HCT116 (cell line): ENCODE measurements at regions not wholly inside any gene's neighbourhood (a gene's known extent, or its start where the extent isn't known, plus 50 kb on each side); places are given as distances from the start of the nearest gene placed in this dataset.

Experiments used
- CTCF ChIP-seq, 3 experiments: fragments of 200-600 bp in 1 of 3; sonication (generic) in 1 of 3; IDR thresholded peaks in 2 of 3; conservative IDR thresholded peaks in 1 of 3; 2 replicates each; pipeline ENCODE4 v1.5.1; 2012 to 2017; ENCODE audit warnings: low read depth in 2 of 3, low read length in 2 of 3, antibody characterized with exemption in 1 of 3, borderline replicate concordance in 1 of 3, control low read depth in 1 of 3, mild to moderate bottlenecking in 1 of 3, mixed read lengths in 1 of 3, mixed run types in 1 of 3, moderate library complexity in 1 of 3; ENCODE audit not compliant: insufficient read depth in 1 of 3
- EZH2 ChIP-seq: fragments of 200-600 bp; sonication (generic); IDR thresholded peaks from 2 replicates; pipeline ENCODE4 v1.6.1; 2017; ENCODE audit warnings: antibody characterized with exemption, mixed run types
- EZH2phosphoT487 ChIP-seq: fragments of 200-600 bp; IDR thresholded peaks from 2 replicates; pipeline ENCODE4 v1.6.1; 2018; ENCODE audit warnings: antibody characterized with exemption, borderline replicate concordance
- POLR2A ChIP-seq: IDR thresholded peaks from 2 replicates; pipeline ENCODE4 v1.7.0; 2011; ENCODE audit warnings: borderline replicate concordance; ENCODE audit not compliant: insufficient read depth, insufficient read length; ENCODE audit errors: extremely low read depth
- SRF ChIP-seq: IDR thresholded peaks from 2 replicates; pipeline ENCODE4 v1.6.1; 2012; ENCODE audit warnings: low read depth

- TF ChIP-seq CTCF (IDR thresholded peaks at IDR 0.05 in 2 of 3, conservative IDR thresholded peaks at IDR 0.05 in 1 of 3; ENCODE audit: borderline replicate concordance in 1 of 3, insufficient read depth in 1 of 3, low read depth in 2 of 3, low read length in 2 of 3) (no peak), EZH2 (no peak), POLR2A (no peak), SRF (no peak), EZH2phosphoT487 (no peak)
Observed at GRCh38 chr13:78832461-78832860, 173.5 kb upstream of the OBI1 start.
